ENCODE measurements at regions not wholly inside any gene's neighbourhood (a gene's known extent, or its start where the extent isn't known, plus 50 kb on each side); places are given as distances from the start of the nearest gene placed in this dataset.

- Mint-ChIP-seq H3K36me3 (no peaks in the 10 kb centered on the region), H3K4me1 (ENCODE audit: unreplicated experiment) (peaks cover 3% of the 10 kb centered on the region), H3K27me3 (peaks cover 18% of the 10 kb centered on the region), H3K27ac (no peak overlapping the region), H3K9me3 (peaks cover 5% of the 10 kb centered on the region), H3K4me3 (no peak overlapping the region)
- peak; percentile 66 for DNase-seq (ENCODE audit: extremely low spot score, unreplicated experiment)
- TF ChIP-seq CTCF (conservative IDR thresholded peaks at IDR 0.05): no peak
These were observed 210.0 kb downstream of the DLL1 start for GRCh38 chr6:170080828-170081371.

- Mint-ChIP-seq H3K4me1 (ENCODE audit: unreplicated experiment) (peaks cover 3% of the 10 kb centered on the region), H3K4me3 (no peak overlapping the region), H3K9me3 (peaks cover 5% of the 10 kb centered on the region), H3K27ac (no peak overlapping the region), H3K27me3 (peaks cover 14% of the 10 kb centered on the region), H3K36me3 (no peaks in the 10 kb centered on the region)
- TF ChIP-seq CTCF (conservative IDR thresholded peaks at IDR 0.05): no peak
- DNase-seq (ENCODE audit: extremely low spot score, unreplicated experiment): peak; percentile 66
These were observed 210.6 kb downstream of the DLL1 start for GRCh38 chr6:170080169-170080827.

GRCh38 chr6:170076466-170077165, 214.3 kb downstream of the DLL1 start:
- Mint-ChIP-seq H3K36me3 (no peaks in the 10 kb centered on the region), H3K4me1 (ENCODE audit: unreplicated experiment) (no peaks in the 10 kb centered on the region), H3K9me3 (peaks cover 5% of the 10 kb centered on the region), H3K4me3 (no peak overlapping the region), H3K27ac (no peak overlapping the region), H3K27me3 (peaks cover 6% of the 10 kb centered on the region)
- no peak for TF ChIP-seq CTCF (conservative IDR thresholded peaks at IDR 0.05)
- peak; percentile 60 for DNase-seq (ENCODE audit: extremely low spot score, unreplicated experiment)

- Mint-ChIP-seq H3K4me1 (ENCODE audit: unreplicated experiment) (no peaks in the 10 kb centered on the region), H3K36me3 (no peaks in the 10 kb centered on the region), H3K27me3 (peaks cover 6% of the 10 kb centered on the region), H3K27ac (no peak overlapping the region), H3K4me3 (no peak overlapping the region), H3K9me3 (peaks cover 5% of the 10 kb centered on the region)
- no peak for TF ChIP-seq CTCF (conservative IDR thresholded peaks at IDR 0.05)
- peak; percentile 58 for DNase-seq (ENCODE audit: extremely low spot score, unreplicated experiment)
These were observed 215.1 kb downstream of the DLL1 start for GRCh38 chr6:170075659-170076223.

- no peaks in the 10 kb centered on the region for H3K36me3 Mint-ChIP-seq
- H3K27me3 Mint-ChIP-seq: peaks cover 6% of the 10 kb centered on the region
These were observed 216.0 kb downstream of the DLL1 start for GRCh38 chr6:170074907-170075306.

More at GRCh38 chr6:170074907-170075306, 216.0 kb downstream of the DLL1 start:
- H3K4me3 Mint-ChIP-seq: no peak overlapping the region
- no peak for TF ChIP-seq CTCF (conservative IDR thresholded peaks at IDR 0.05)
- no peak overlapping the region for H3K27ac Mint-ChIP-seq
- peaks cover 5% of the 10 kb centered on the region for H3K9me3 Mint-ChIP-seq
- DNase-seq (ENCODE audit: extremely low spot score, unreplicated experiment): peak; percentile 56
- no peaks in the 10 kb centered on the region for H3K4me1 Mint-ChIP-seq (ENCODE audit: unreplicated experiment)

All from type B pancreatic cell (in vitro differentiated cells).